ENCODE measurements at regions not wholly inside any gene's neighbourhood (a gene's known extent, or its start where the extent isn't known, plus 50 kb on each side); places are given as distances from the start of the nearest gene placed in this dataset.

GRCh38 chr5:21173526-21173925, 1185.5 kb upstream of the CDH18 start:
- WGBS (ENCODE audit: low lambda C conversion rate): 3% methylated on average over 2 of the region's 2 CpGs
- H3K27me3 ChIP-seq (ENCODE audit: control insufficient read depth in 1 of 2, insufficient read depth in 2 of 2, low read length in 2 of 2): no peaks in the 10 kb centered on the region
- no peaks in the 10 kb centered on the region for H3K9me3 ChIP-seq (ENCODE audit: low read length)
- in situ Hi-C loops (cut with HindIII; ENCODE audit: extremely low pct_ligation_motif_present, low pct_unique_long_range_greater_than_20kb): no loop called here
- DNase-seq (ENCODE audit: low spot score) (no peak), ATAC-seq (no peak), FAIRE-seq (no peak)
- no peaks in the 10 kb centered on the region for H4K20me1 ChIP-seq (ENCODE audit: insufficient read depth, low read length)
- intact Hi-C loops (cut with micrococcal nuclease; ENCODE audit: unreplicated experiment): no loop called here
- no peak for TF ChIP-seq SALL2 (CRISPR knock-in tag; IDR thresholded peaks at IDR 0.05)
- TF ChIP-seq NRL (CRISPR knock-in tag; IDR thresholded peaks at IDR 0.05; ENCODE audit: borderline replicate concordance): no peak
- TF ChIP-seq ZNF678 (CRISPR knock-in tag; IDR thresholded peaks at IDR 0.05): no peak
- no peak for TF ChIP-seq CREB1 (IDR thresholded peaks at IDR 0.05)
- TF ChIP-seq CREB1 (CRISPR knock-in tag; IDR thresholded peaks at IDR 0.05): no peak
- no peak for TF ChIP-seq RFX1 (IDR thresholded peaks at IDR 0.05)
- no peak for TF ChIP-seq MBNL3 (CRISPR knock-in tag; conservative IDR thresholded peaks at IDR 0.05)
- no peak for TF ChIP-seq ZNF879 (CRISPR knock-in tag; IDR thresholded peaks at IDR 0.05)
- TF ChIP-seq NFIB (CRISPR knock-in tag; IDR thresholded peaks at IDR 0.05; ENCODE audit: borderline replicate concordance): no peak
- no peak for TF ChIP-seq FLYWCH1 (CRISPR knock-in tag; IDR thresholded peaks at IDR 0.05)
- no peak for TF ChIP-seq MIXL1 (CRISPR knock-in tag; IDR thresholded peaks at IDR 0.05)
- TF ChIP-seq ZNF30 (CRISPR knock-in tag; IDR thresholded peaks at IDR 0.05): no peak
- TF ChIP-seq MXI1 (IDR thresholded peaks at IDR 0.05; ENCODE audit: borderline replicate concordance, low read depth, low read length): no peak
- TF ChIP-seq MTF2 (CRISPR knock-in tag; IDR thresholded peaks at IDR 0.05; ENCODE audit: borderline replicate concordance): no peak
- no peak for TF ChIP-seq NR0B2 (CRISPR knock-in tag; IDR thresholded peaks at IDR 0.05)
- TF ChIP-seq TCF7L2 (IDR thresholded peaks at IDR 0.05; ENCODE audit: low read depth, low read length): no peak
- TF ChIP-seq ZNF782 (CRISPR knock-in tag; IDR thresholded peaks at IDR 0.05; ENCODE audit: borderline replicate concordance): no peak
- no peak for TF ChIP-seq GMEB2 (CRISPR knock-in tag; IDR thresholded peaks at IDR 0.05; ENCODE audit: low read depth)
- no peak for TF ChIP-seq GZF1 (CRISPR knock-in tag; IDR thresholded peaks at IDR 0.05)
- no peak for TF ChIP-seq KLF11 (CRISPR knock-in tag; IDR thresholded peaks at IDR 0.05)
- no peak for TF ChIP-seq MXD4 (CRISPR knock-in tag; IDR thresholded peaks at IDR 0.05)
- no peak overlapping the region for H3K9ac ChIP-seq (ENCODE audit: insufficient read depth, low read depth, low read length)
- H3K27ac ChIP-seq (ENCODE audit: extremely low read length, insufficient read depth, low read length): no peak overlapping the region
- BruUV-seq (replicated peaks): no TSS peak
- H3K36me3 ChIP-seq (replicated peaks in 1 of 2; ENCODE audit: control insufficient read depth in 1 of 2, insufficient read depth in 2 of 2, low read length in 2 of 2): no peaks in the 10 kb centered on the region
- CTCF ChIA-PET (ENCODE audit: low intra/inter-chr PET ratio, low total read pairs): no interaction called here
- H3K4me1 ChIP-seq (ENCODE audit: insufficient read depth, low read length): no peaks in the 10 kb centered on the region
- H3K79me2 ChIP-seq (ENCODE audit: insufficient read depth, low read length): no peaks in the 10 kb centered on the region
- H2AFZ ChIP-seq (ENCODE audit: low read length): no peak overlapping the region
- H3K4me3 ChIP-seq (replicated peaks in 1 of 3; ENCODE audit: insufficient read depth in 1 of 3, low read depth in 2 of 3, low read length in 3 of 3): no peak overlapping the region
- POLR2A ChIA-PET: no interaction called here
- no peak overlapping the region for H3K4me2 ChIP-seq (ENCODE audit: low read depth, low read length)
